ENCODE measurements at regions not wholly inside any gene's neighbourhood (a gene's known extent, or its start where the extent isn't known, plus 50 kb on each side); places are given as distances from the start of the nearest gene placed in this dataset.

DNA sequence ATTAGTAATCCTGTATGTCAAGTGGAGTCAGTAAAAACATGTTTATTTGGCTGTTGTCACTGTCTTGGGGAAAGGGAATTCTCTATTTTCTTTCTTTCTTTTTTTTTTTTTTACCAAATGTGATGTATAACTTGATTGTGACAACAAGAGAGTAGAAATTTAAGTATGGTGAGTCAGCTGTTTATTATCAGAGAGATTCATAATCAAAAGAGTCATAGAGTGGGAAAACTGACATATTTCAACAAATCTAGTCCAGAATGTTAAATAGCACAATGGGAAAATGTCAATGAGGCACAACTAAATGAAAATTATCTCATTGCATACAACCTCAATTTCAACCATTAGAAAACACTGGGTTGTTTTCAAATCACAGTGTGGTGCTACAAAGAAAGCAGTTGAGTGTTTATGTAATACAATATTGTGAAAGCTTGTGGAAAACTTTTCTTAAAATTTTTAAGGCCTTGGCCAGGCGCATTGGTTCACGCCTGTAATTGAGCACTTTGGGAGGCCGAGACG is 111.9 kb upstream of the DTNA start:
- in situ Hi-C loops (cut with MboI; ENCODE audit: low pct_ligation_motif_present in 1 of 4, low pct_unique_long_range_greater_than_20kb in 1 of 4, low sequenced_read_pairs in 3 of 4) (no loop called here), intact Hi-C loops (cut with DNase I; ENCODE audit: low total_unique reads) (loop anchor here (10.0 kb wide), 2 partner anchors 103 to 187 kb away; no protein-coding TSS in a partner anchor)
- no peak overlapping the region for H3K4me3 ChIP-seq
- H3K4me1 ChIP-seq = peaks cover 0 to 6% (median 0%) of the 10 kb centered on the region in 4 donors
- no peaks in the 10 kb centered on the region for H3K27me3 ChIP-seq
- H3K9me3 ChIP-seq = no peaks in the 10 kb centered on the region
- WGBS, 2 donors (ENCODE audit: low coverage in 1 of 2) = 82% methylated on average over 4 of the region's 4 CpGs; no CpG with 5 or more reads in 1 of the 2 donors
- no peak for DNase-seq
- TF ChIP-seq, protein P1, sequence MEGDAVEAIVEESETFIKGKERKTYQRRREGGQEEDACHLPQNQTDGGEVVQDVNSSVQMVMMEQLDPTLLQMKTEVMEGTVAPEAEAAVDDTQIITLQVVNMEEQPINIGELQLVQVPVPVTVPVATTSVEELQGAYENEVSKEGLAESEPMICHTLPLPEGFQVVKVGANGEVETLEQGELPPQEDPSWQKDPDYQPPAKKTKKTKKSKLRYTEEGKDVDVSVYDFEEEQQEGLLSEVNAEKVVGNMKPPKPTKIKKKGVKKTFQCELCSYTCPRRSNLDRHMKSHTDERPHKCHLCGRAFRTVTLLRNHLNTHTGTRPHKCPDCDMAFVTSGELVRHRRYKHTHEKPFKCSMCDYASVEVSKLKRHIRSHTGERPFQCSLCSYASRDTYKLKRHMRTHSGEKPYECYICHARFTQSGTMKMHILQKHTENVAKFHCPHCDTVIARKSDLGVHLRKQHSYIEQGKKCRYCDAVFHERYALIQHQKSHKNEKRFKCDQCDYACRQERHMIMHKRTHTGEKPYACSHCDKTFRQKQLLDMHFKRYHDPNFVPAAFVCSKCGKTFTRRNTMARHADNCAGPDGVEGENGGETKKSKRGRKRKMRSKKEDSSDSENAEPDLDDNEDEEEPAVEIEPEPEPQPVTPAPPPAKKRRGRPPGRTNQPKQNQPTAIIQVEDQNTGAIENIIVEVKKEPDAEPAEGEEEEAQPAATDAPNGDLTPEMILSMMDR (IDR thresholded peaks at IDR 0.05) = no peak
- TF ChIP-seq POLR2A (IDR thresholded peaks at IDR 0.05) (no peak), EP300 (IDR thresholded peaks at IDR 0.05; ENCODE audit: low read depth) (no peak), POLR2AphosphoS5 (IDR thresholded peaks at IDR 0.05) (no peak)
- H3K36me3 ChIP-seq = no peaks in the 10 kb centered on the region
- H3K27ac ChIP-seq = peak overlapping the region in 2 of 4 donors; percentile 36 to 80

DNA sequence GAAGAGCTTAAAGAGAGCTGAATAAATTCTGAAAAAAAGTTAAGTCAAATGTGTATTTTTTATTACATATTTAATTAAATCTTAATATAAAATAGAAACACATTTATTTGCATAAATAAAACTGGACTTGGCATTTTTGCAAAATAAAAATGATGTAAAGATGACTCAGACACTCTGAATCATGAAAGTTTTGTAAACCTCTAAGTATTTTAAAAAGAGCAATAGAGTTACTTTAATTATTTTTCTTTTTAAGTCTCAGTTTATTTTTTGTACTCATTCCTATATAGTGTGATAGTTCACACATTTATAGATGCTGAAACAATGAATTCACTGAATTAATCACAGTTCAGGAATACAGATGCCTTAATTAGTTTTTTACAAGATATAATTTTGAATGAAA is 109.9 kb upstream of the DTNA start:
- no peaks in the 10 kb centered on the region for H3K9me3 ChIP-seq
- in situ Hi-C loops (cut with MboI; ENCODE audit: low pct_ligation_motif_present in 1 of 4, low pct_unique_long_range_greater_than_20kb in 1 of 4, low sequenced_read_pairs in 3 of 4) (no loop called here), intact Hi-C loops (cut with DNase I; ENCODE audit: low total_unique reads) (no loop called here)
- no peak overlapping the region for H3K27ac ChIP-seq
- no peak overlapping the region for H3K4me3 ChIP-seq
- H3K27me3 ChIP-seq = no peaks in the 10 kb centered on the region
- DNase-seq = no peak
- H3K4me1 ChIP-seq = peaks cover 0 to 3% (median 0%) of the 10 kb centered on the region in 4 donors
- TF ChIP-seq, protein P1 (IDR thresholded peaks at IDR 0.05) = no peak
- no peak for TF ChIP-seq POLR2AphosphoS5 (IDR thresholded peaks at IDR 0.05)
- no peak for TF ChIP-seq POLR2A (IDR thresholded peaks at IDR 0.05)
- TF ChIP-seq EP300 (IDR thresholded peaks at IDR 0.05; ENCODE audit: low read depth) = no peak
- H3K36me3 ChIP-seq = no peaks in the 10 kb centered on the region

DNA sequence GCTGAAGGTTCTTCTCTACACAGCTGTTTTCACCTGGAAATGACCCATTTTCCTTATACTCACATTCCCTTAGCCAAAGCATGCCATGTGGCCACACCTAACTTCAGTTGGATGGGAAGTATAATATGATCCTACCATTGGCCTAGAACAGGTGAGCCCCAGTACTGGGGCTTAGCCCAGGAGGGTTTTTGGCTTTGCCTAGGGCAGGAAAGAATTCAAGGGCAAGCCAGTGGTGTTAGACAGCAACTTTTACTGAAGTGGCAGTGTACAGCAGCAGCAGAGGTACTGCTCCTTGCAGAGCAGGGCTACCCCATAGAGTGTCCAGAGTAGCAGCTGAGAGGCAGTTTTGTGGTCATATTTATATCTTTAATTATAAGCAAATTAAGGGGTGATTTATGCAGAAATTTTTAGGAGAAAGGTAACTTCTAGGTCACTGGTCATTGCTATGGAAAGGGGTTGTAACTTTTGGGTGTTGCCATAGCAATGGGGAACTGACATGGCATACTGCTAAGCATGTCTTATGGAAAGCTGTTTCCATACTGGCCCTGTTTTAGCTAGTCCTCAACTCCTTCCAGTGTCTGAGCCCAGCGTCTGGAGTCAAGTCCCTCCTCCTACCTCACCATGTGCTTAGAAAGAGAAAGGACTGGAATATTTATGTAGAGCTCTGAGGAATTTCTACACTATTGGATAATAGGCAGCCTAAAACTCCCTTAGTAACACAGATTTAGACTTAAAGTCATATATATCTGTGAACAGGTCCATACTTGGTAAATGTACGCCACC is 109.0 kb upstream of the DTNA start:
- H3K4me1 ChIP-seq = peaks cover 0 to 3% (median 0%) of the 10 kb centered on the region in 4 donors
- no peaks in the 10 kb centered on the region for H3K27me3 ChIP-seq
- TF ChIP-seq POLR2AphosphoS5 (IDR thresholded peaks at IDR 0.05) (no peak), EP300 (IDR thresholded peaks at IDR 0.05; ENCODE audit: low read depth) (no peak), POLR2A (IDR thresholded peaks at IDR 0.05) (no peak)
- TF ChIP-seq, protein P1 (IDR thresholded peaks at IDR 0.05) = no peak
- WGBS, 2 donors (ENCODE audit: low coverage in 1 of 2) = 67 to 100% methylated on average over 1 to 2 of the region's 2 CpGs
- no peak overlapping the region for H3K4me3 ChIP-seq
- no peak overlapping the region for H3K27ac ChIP-seq
- no peaks in the 10 kb centered on the region for H3K9me3 ChIP-seq
- intact Hi-C loops (cut with DNase I; ENCODE audit: low total_unique reads) = no loop called here
- H3K36me3 ChIP-seq = no peaks in the 10 kb centered on the region
- DNase-seq = no peak
- in situ Hi-C loops (cut with MboI; ENCODE audit: low pct_ligation_motif_present in 1 of 4, low pct_unique_long_range_greater_than_20kb in 1 of 4, low sequenced_read_pairs in 3 of 4) = no loop called here

DNA sequence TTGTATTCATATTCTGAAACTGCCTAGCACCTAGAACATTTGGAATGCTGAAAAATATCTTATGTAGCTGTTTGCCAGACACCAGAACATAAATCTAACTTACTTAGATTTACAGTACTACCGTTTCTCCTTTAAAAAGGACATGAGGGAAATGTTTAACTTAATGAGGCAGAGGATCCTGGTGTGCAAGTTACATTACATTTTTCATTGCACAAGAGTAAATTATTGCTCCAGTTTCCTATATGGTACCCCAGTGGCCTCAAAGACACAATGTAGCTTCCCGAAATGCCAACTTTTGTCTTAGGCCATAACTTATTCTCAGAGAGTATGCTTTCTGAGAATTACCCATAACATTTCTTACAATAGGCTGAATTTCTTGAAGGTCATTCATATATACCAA is 105.5 kb upstream of the DTNA start:
- H3K4me3 ChIP-seq = no peak overlapping the region
- intact Hi-C loops (cut with DNase I; ENCODE audit: low total_unique reads) = no loop called here
- no peaks in the 10 kb centered on the region for H3K36me3 ChIP-seq
- WGBS, 2 donors (ENCODE audit: low coverage in 1 of 2) = 35 to 41% methylated on average over 2 of the region's 2 CpGs
- no peaks in the 10 kb centered on the region for H3K27me3 ChIP-seq
- H3K27ac ChIP-seq = no peak overlapping the region
- in situ Hi-C loops (cut with MboI; ENCODE audit: low pct_ligation_motif_present in 1 of 4, low pct_unique_long_range_greater_than_20kb in 1 of 4, low sequenced_read_pairs in 3 of 4) = no loop called here
- DNase-seq = no peak
- TF ChIP-seq, protein P1 (IDR thresholded peaks at IDR 0.05) = no peak
- TF ChIP-seq POLR2A (IDR thresholded peaks at IDR 0.05) (no peak), EP300 (IDR thresholded peaks at IDR 0.05; ENCODE audit: low read depth) (no peak), POLR2AphosphoS5 (IDR thresholded peaks at IDR 0.05) (no peak)
- no peaks in the 10 kb centered on the region for H3K9me3 ChIP-seq
- H3K4me1 ChIP-seq = peaks cover 0 to 3% (median 2%) of the 10 kb centered on the region in 4 donors
